GM18858 (cell line): ENCODE measurements at regions not wholly inside any gene's neighbourhood (a gene's known extent, or its start where the extent isn't known, plus 50 kb on each side); places are given as distances from the start of the nearest gene placed in this dataset.
"Not testable (repeated sequence)": the region's sequence is repeated elsewhere in the genome, so short reads cannot be mapped to it uniquely, and the experiment has no call there.

Source experiments
- ATAC-seq: cut with Tn5 transposase; IDR thresholded peaks from one replicate; pipeline ENCODE4 v1.9.1; 2021; ENCODE audit not compliant: unreplicated experiment

GRCh38 chr5:30401479-30402058, 791.9 kb upstream of the CDH6 start:
- ATAC-seq, result no peak

GRCh38 chr5:30398423-30398822, 795.1 kb upstream of the CDH6 start:
- ATAC-seq, result no peak

- no peak for ATAC-seq
Observed at GRCh38 chr5:30392897-30393296, 800.6 kb upstream of the CDH6 start.

GRCh38 chr5:30390095-30390494, 803.4 kb upstream of the CDH6 start:
- no peak for ATAC-seq

GRCh38 chr5:30387974-30388632, 805.4 kb upstream of the CDH6 start:
- no peak for ATAC-seq

- ATAC-seq, result no peak
Observed at GRCh38 chr5:30385754-30386153, 807.7 kb upstream of the CDH6 start.

- ATAC-seq, result no peak
Observed at GRCh38 chr5:30384171-30384570, 809.3 kb upstream of the CDH6 start.

- ATAC-seq, result no peak
Observed at GRCh38 chr5:30380228-30380627, 813.3 kb upstream of the CDH6 start.

- no peak for ATAC-seq
Observed at GRCh38 chr5:30376848-30377247, 816.6 kb upstream of the CDH6 start.

GRCh38 chr5:30368064-30368463, 825.4 kb upstream of the CDH6 start:
- no peak for ATAC-seq

GRCh38 chr5:30365031-30365430, 828.5 kb upstream of the CDH6 start:
- not testable (repeated sequence) for ATAC-seq

- ATAC-seq, result no peak
Observed at GRCh38 chr5:30357371-30357770, 836.1 kb upstream of the CDH6 start.

GRCh38 chr5:30355675-30356074, 837.8 kb upstream of the CDH6 start:
- ATAC-seq, result no peak

GRCh38 chr5:30347858-30348257, 845.6 kb upstream of the CDH6 start:
- no peak for ATAC-seq

GRCh38 chr5:30345539-30346345, 847.7 kb upstream of the CDH6 start:
- ATAC-seq, result not testable (repeated sequence)

GRCh38 chr5:30343707-30344106, 849.8 kb upstream of the CDH6 start:
- no peak for ATAC-seq

- ATAC-seq, result no peak
Observed at GRCh38 chr5:30341466-30341865, 852.0 kb upstream of the CDH6 start.

- ATAC-seq, result no peak
Observed at GRCh38 chr5:30337084-30337573, 856.4 kb upstream of the CDH6 start.

GRCh38 chr5:30331534-30331933, 862.0 kb upstream of the CDH6 start:
- no peak for ATAC-seq

GRCh38 chr5:30325795-30326194, 867.7 kb upstream of the CDH6 start:
- ATAC-seq, result no peak

GRCh38 chr5:30324083-30324482, 869.4 kb upstream of the CDH6 start:
- no peak for ATAC-seq

- ATAC-seq, result no peak
Observed at GRCh38 chr5:30287890-30288289, 905.6 kb upstream of the CDH6 start.
